HUES6 (cell line): ENCODE measurements at regions not wholly inside any gene's neighbourhood (a gene's known extent, or its start where the extent isn't known, plus 50 kb on each side); places are given as distances from the start of the nearest gene placed in this dataset.

ENCODE experiments used
- H3K27ac ChIP-seq: 2 replicates; pipeline ENCODE4 v1.7.0; 2013; ENCODE audit warnings: low read depth, mild to moderate bottlenecking, low read length, inconsistent platforms
- H3K27me3 ChIP-seq: 2 replicates; pipeline ENCODE4 v1.6.1; 2013; ENCODE audit warnings: low read length; ENCODE audit not compliant: control insufficient read depth, insufficient read depth
- H3K36me3 ChIP-seq: 2 replicates; pipeline ENCODE4 v1.6.1; 2013; ENCODE audit warnings: low read length; ENCODE audit not compliant: control insufficient read depth, insufficient read depth
- H3K4me1 ChIP-seq: 2 replicates; pipeline ENCODE4 v1.6.1; 2013; ENCODE audit warnings: low read length; ENCODE audit not compliant: control insufficient read depth, insufficient read depth
- H3K4me3 ChIP-seq: 2 replicates; pipeline ENCODE4 v1.5.1; 2013; ENCODE audit warnings: low read depth, low read length
- H3K9ac ChIP-seq: one replicate; pipeline ENCODE4 v1.6.1; 2013; ENCODE audit warnings: mild to moderate bottlenecking, low read length
- H3K9me3 ChIP-seq: 2 replicates; pipeline ENCODE4 v1.6.1; 2013; ENCODE audit warnings: low read depth, low read length; ENCODE audit not compliant: control insufficient read depth, insufficient read depth

GRCh38 chr6:43877036-43877435, 107.0 kb downstream of the VEGFA start:
- H3K4me1 ChIP-seq = peaks cover 5% of the 10 kb centered on the region; the same call in 1 of the 2 replicates
- H3K27ac ChIP-seq = no peak overlapping the region
- no peaks in the 10 kb centered on the region for H3K9me3 ChIP-seq
- H3K9ac ChIP-seq = no peak overlapping the region
- no peaks in the 10 kb centered on the region for H3K27me3 ChIP-seq
- H3K4me3 ChIP-seq = no peak overlapping the region
- H3K36me3 ChIP-seq = no peaks in the 10 kb centered on the region

GRCh38 chr6:43876602-43877001, 106.6 kb downstream of the VEGFA start:
- H3K27me3 ChIP-seq = no peaks in the 10 kb centered on the region
- H3K9me3 ChIP-seq = no peaks in the 10 kb centered on the region
- H3K4me1 ChIP-seq = peaks cover 5% of the 10 kb centered on the region; the same call in 1 of the 2 replicates
- no peak overlapping the region for H3K4me3 ChIP-seq
- no peaks in the 10 kb centered on the region for H3K36me3 ChIP-seq
- H3K27ac ChIP-seq = no peak overlapping the region
- H3K9ac ChIP-seq = no peak overlapping the region

GRCh38 chr6:43875849-43876572, 106.0 kb downstream of the VEGFA start:
- no peak overlapping the region for H3K4me3 ChIP-seq
- H3K36me3 ChIP-seq = no peaks in the 10 kb centered on the region
- H3K9ac ChIP-seq = no peak overlapping the region
- no peak overlapping the region for H3K27ac ChIP-seq
- H3K9me3 ChIP-seq = no peaks in the 10 kb centered on the region
- no peaks in the 10 kb centered on the region for H3K27me3 ChIP-seq
- peaks cover 5% of the 10 kb centered on the region; the same call in 1 of the 2 replicates for H3K4me1 ChIP-seq

DNA sequence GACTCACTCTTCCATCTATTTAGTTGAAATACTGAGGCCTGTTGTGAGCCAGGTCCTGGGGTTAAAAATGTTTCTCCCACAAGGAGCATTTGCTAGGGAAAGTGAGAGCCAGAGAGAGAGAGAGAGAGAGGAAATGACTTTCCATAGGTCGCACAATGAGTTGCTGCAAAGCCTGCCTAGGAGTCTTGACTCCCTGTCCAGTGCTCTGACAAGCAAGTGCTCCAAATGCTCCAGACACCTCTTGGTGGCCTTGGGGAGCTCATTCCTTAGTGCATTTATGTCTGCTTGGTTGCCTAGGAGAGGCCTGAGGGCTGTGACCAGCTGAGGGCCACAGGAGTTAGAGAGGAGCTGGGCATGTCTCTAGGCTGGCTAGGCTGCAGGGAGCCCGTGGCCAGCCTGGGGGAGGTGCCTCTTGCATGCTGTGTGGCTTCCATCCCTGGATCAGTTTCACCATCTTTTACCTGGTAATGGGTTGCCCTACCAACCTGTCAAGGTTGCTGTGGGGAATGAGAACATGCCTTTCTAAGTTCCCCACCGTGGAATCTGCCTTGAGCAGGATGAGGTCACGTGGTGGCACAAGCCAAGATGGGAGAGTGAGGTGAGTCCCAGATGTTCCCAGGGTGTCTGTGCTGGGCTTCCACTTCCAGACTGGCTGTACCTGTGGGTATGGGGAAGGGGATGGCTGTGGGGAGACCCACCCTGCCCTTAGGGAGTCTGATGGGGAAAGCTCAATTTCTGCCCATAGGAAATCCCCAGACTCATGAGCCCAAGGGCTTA, 105.0 kb downstream of the VEGFA start:
- peaks cover 7% of the 10 kb centered on the region for H3K4me1 ChIP-seq
- H3K27ac ChIP-seq = no peak overlapping the region
- H3K4me3 ChIP-seq = no peak overlapping the region

DNA sequence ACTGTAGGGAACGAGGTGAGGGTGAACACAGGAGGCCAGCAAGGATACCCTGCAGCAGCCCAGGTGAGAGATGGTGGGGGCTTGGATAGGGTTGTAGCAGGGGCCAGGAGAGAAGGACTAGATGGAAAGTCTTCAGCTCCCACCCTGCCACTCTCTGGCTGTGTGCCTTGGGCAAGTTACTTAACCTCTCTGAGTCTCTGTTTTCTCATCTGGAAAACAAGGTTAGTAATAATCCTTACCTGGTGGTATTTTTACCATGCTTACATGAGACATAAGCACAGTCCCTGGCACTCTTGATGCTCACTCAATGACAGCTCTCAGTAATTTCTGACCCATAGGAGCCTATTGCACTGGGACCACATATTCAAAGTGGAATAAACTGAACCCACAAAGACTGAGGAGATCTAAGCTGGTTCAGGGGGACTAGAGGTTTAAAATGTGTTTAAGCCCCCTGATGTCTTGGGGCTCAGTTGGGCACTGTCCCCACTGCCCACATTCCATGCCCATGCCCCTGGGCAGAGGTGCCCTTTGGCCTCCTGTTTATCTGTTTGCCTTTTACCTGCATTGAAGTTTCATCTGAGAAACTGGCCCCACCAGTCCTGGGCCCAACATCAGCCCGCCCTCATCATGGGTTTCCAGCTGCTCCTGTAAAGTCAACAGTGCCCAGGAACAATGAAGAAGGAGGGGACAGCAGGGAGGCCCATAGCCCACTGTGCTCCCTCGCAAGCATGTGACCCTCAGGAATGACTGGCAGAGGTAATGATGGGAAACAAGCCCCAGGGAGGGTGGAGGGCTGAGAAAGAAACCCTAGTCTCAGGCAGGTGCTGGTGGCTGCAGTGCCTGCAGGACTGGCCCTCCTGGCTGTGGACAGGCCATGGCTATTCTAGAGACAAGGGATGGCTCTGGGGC, 104.0 kb downstream of the VEGFA start:
- no peak overlapping the region for H3K4me3 ChIP-seq
- H3K4me1 ChIP-seq = peaks cover 13% of the 10 kb centered on the region
- no peak overlapping the region for H3K27ac ChIP-seq
- no peaks in the 10 kb centered on the region for H3K36me3 ChIP-seq
- H3K9ac ChIP-seq = no peak overlapping the region
- H3K27me3 ChIP-seq = no peaks in the 10 kb centered on the region
- no peaks in the 10 kb centered on the region for H3K9me3 ChIP-seq

More for the DNA sequence above, 105.0 kb downstream of the VEGFA start:
- Histone ChIP-seq H3K36me3 (no peaks in the 10 kb centered on the region), H3K9me3 (no peaks in the 10 kb centered on the region), H3K27me3 (no peaks in the 10 kb centered on the region), H3K9ac (no peak overlapping the region)

- Histone ChIP-seq H3K9ac (no peak overlapping the region), H3K27ac (no peak overlapping the region), H3K4me1 (peaks cover 8% of the 10 kb centered on the region), H3K36me3 (no peaks in the 10 kb centered on the region), H3K9me3 (no peaks in the 10 kb centered on the region), H3K4me3 (no peak overlapping the region), H3K27me3 (no peaks in the 10 kb centered on the region)
Observed at GRCh38 chr6:43871933-43872332, 101.9 kb downstream of the VEGFA start.

- Histone ChIP-seq H3K9me3 (no peaks in the 10 kb centered on the region), H3K4me3 (no peak overlapping the region), H3K36me3 (no peaks in the 10 kb centered on the region), H3K27ac (no peak overlapping the region), H3K4me1 (peaks cover 8% of the 10 kb centered on the region), H3K9ac (no peak overlapping the region), H3K27me3 (no peaks in the 10 kb centered on the region)
Observed at GRCh38 chr6:43871284-43871683, 101.3 kb downstream of the VEGFA start.

DNA sequence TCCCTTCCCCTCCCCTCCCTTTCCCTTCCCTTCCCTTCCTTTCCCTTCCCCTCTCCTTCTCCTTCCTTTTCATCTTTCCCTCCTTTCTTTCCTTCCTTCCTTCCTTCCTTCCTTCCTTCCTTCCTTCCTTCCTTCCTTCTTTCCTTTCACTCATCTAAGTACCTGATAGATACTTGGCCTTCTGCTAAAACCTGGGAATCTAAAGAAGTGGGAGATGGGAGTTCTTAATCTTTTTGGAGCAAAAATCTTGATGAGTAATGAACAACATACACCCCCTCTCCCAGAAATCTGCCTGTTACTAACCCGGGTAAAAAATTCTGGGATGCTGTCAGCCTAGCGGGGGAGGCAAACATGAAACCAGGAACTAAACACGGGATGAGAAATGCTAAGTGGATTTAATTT, 100.7 kb downstream of the VEGFA start:
- H3K4me3 ChIP-seq = no peak overlapping the region
- H3K4me1 ChIP-seq = peaks cover 8% of the 10 kb centered on the region
- no peaks in the 10 kb centered on the region for H3K27me3 ChIP-seq
- H3K36me3 ChIP-seq = no peaks in the 10 kb centered on the region
- no peaks in the 10 kb centered on the region for H3K9me3 ChIP-seq
- H3K9ac ChIP-seq = no peak overlapping the region
- no peak overlapping the region for H3K27ac ChIP-seq

- no peak overlapping the region for H3K27ac ChIP-seq
- no peaks in the 10 kb centered on the region for H3K9me3 ChIP-seq
- no peaks in the 10 kb centered on the region for H3K36me3 ChIP-seq
- peaks cover 8% of the 10 kb centered on the region for H3K4me1 ChIP-seq
- H3K9ac ChIP-seq = no peak overlapping the region
- no peak overlapping the region for H3K4me3 ChIP-seq
- no peaks in the 10 kb centered on the region for H3K27me3 ChIP-seq
Observed at GRCh38 chr6:43869792-43870659, 100.0 kb downstream of the VEGFA start.

DNA sequence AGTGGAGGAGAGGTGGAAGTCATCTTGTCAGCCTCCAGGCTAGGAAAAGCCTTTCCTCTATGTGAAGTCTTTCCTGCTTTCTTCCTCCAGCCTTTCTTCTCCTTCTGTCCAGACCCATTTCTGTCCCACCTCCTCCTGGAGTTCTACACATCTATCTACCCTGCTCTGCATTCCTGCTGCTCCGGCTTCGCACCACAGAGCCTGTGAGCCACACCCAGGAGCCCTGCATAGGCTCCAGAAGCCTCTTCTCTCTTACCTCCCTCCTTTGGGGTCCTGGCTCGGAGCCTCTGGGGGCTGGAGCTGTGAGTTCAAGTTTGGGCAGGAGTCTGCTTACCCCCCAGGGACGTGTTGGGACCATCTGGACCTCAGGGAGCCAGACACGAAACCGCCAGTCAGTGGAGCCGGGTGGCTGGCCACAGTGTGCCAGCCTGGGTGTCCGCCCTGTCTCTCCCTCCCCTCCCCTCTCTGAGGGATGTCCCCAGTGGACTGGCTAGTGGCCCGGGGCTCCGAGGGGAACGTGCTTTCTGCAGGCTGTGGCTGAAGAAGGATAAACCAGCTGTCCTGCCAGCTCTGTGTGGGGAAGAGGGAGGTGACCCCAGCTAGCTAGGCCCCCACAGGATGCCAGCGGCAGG, 99.2 kb downstream of the VEGFA start:
- Histone ChIP-seq H3K4me3 (no peak overlapping the region), H3K36me3 (no peaks in the 10 kb centered on the region), H3K9me3 (no peaks in the 10 kb centered on the region), H3K27me3 (no peaks in the 10 kb centered on the region), H3K27ac (no peak overlapping the region), H3K4me1 (peaks cover 14% of the 10 kb centered on the region), H3K9ac (no peak overlapping the region)
